OCI-LY3 (cell line): ENCODE measurements at regions not wholly inside any gene's neighbourhood (a gene's known extent, or its start where the extent isn't known, plus 50 kb on each side); places are given as distances from the start of the nearest gene placed in this dataset.

Source experiments
- H2AFZ ChIP-seq: fragments of 200-600, 300-600 bp; shearing (Covaris generic); 2 replicates; pipeline ENCODE4 v1.6.0; 2014; ENCODE audit warnings: antibody characterized with exemption, low read depth, low read length
- H3K27ac ChIP-seq: fragments of 200-600, 300-600 bp; sonication (generic); 2 replicates; pipeline ENCODE4 v1.5.1; 2014; ENCODE audit warnings: mild to moderate bottlenecking, low read length, moderate library complexity, mixed read lengths
- H3K27me3 ChIP-seq: fragments of 200-600, 300-600 bp; sonication (generic); 2 replicates; pipeline ENCODE4 v1.6.1; 2014; ENCODE audit warnings: low read depth, low read length, mixed read lengths
- H3K36me3 ChIP-seq: fragments of 200-600, 300-600 bp; sonication (generic); replicated peaks from 2 replicates; pipeline ENCODE3; 2014; ENCODE audit warnings: low read depth, low read length, mixed read lengths
- H3K4me1 ChIP-seq: fragments of 300-600, 200-600 bp; sonication (generic); 2 replicates; pipeline ENCODE4 v1.6.1; 2014; ENCODE audit warnings: low read length, mixed read lengths
- H3K4me2 ChIP-seq: fragments of 200-600, 300-600 bp; sonication (generic); 2 replicates; pipeline ENCODE4 v1.6.1; 2014; ENCODE audit warnings: low read length, mixed read lengths
- H3K4me3 ChIP-seq: fragments of 300-600, 200-600 bp; sonication (generic); 2 replicates; pipeline ENCODE4 v1.5.1; 2014; ENCODE audit warnings: antibody characterized with exemption, mild to moderate bottlenecking, low read length, moderate library complexity
- H3K79me2 ChIP-seq: fragments of 300-600, 200-600 bp; shearing (Covaris generic); 2 replicates; pipeline ENCODE4 v1.6.1; 2014; ENCODE audit warnings: mild to moderate bottlenecking, low read length, mixed read lengths
- H3K9ac ChIP-seq: fragments of 300-600, 200-600 bp; shearing (Covaris generic); 2 replicates; pipeline ENCODE4 v1.6.0; 2014; ENCODE audit warnings: mild to moderate bottlenecking, low read length, moderate library complexity
- H3K9me3 ChIP-seq: fragments of 200-600, 300-600 bp; shearing (Covaris generic); 2 replicates; pipeline ENCODE4 v1.6.1; 2014; ENCODE audit warnings: low read length, mixed read lengths; ENCODE audit not compliant: insufficient read depth
- H4K20me1 ChIP-seq: fragments of 200-600, 300-600 bp; sonication (generic); 2 replicates; pipeline ENCODE4 v1.6.1; 2016; ENCODE audit warnings: low read length, mixed read lengths; ENCODE audit not compliant: insufficient read depth
- CTCF ChIP-seq: fragments of 200-600, 300-600 bp; sonication (generic); IDR thresholded peaks from 2 replicates; pipeline ENCODE4 v1.5.1; 2014; ENCODE audit warnings: antibody characterized with exemption, low read length, low read depth
- EZH2phosphoT487 ChIP-seq: fragments of 200-600 bp; shearing (Covaris generic); IDR thresholded peaks from 2 replicates; pipeline ENCODE4 v1.6.1; 2018; ENCODE audit warnings: antibody characterized with exemption, mixed run types, low read depth

GRCh38 chr5:167479779-167480178 is 811.7 kb upstream of the WWC1 start:
- no peak overlapping the region for H3K4me3 ChIP-seq
- no peak overlapping the region for H3K4me2 ChIP-seq
- no peaks in the 10 kb centered on the region for H4K20me1 ChIP-seq
- H2AFZ ChIP-seq: no peak overlapping the region
- no peaks in the 10 kb centered on the region for H3K36me3 ChIP-seq
- H3K79me2 ChIP-seq: no peaks in the 10 kb centered on the region
- H3K9ac ChIP-seq: no peak overlapping the region
- H3K4me1 ChIP-seq: no peaks in the 10 kb centered on the region
- H3K27me3 ChIP-seq: no peaks in the 10 kb centered on the region
- no peaks in the 10 kb centered on the region for H3K9me3 ChIP-seq
- TF ChIP-seq CTCF (no peak), EZH2phosphoT487 (no peak)
- H3K27ac ChIP-seq: no peak overlapping the region

GRCh38 chr5:167481345-167481744 is 810.1 kb upstream of the WWC1 start:
- H3K4me3 ChIP-seq: no peak overlapping the region
- no peaks in the 10 kb centered on the region for H3K4me1 ChIP-seq
- no peak overlapping the region for H3K27ac ChIP-seq
- H3K36me3 ChIP-seq: no peaks in the 10 kb centered on the region
- no peak for TF ChIP-seq EZH2phosphoT487
- TF ChIP-seq CTCF: no peak
- H3K79me2 ChIP-seq: no peaks in the 10 kb centered on the region
- H3K9ac ChIP-seq: no peak overlapping the region
- no peaks in the 10 kb centered on the region for H3K9me3 ChIP-seq
- H2AFZ ChIP-seq: no peak overlapping the region
- no peaks in the 10 kb centered on the region for H4K20me1 ChIP-seq
- no peaks in the 10 kb centered on the region for H3K27me3 ChIP-seq
- H3K4me2 ChIP-seq: no peak overlapping the region

- TF ChIP-seq CTCF: no peak
- no peak for TF ChIP-seq EZH2phosphoT487
- no peak overlapping the region for H3K9ac ChIP-seq
- H3K79me2 ChIP-seq: no peaks in the 10 kb centered on the region
- no peaks in the 10 kb centered on the region for H4K20me1 ChIP-seq
- no peak overlapping the region for H3K4me3 ChIP-seq
- no peaks in the 10 kb centered on the region for H3K4me1 ChIP-seq
- no peaks in the 10 kb centered on the region for H3K27me3 ChIP-seq
- H2AFZ ChIP-seq: no peak overlapping the region
- no peak overlapping the region for H3K27ac ChIP-seq
- no peaks in the 10 kb centered on the region for H3K9me3 ChIP-seq
- H3K36me3 ChIP-seq: no peaks in the 10 kb centered on the region
- H3K4me2 ChIP-seq: no peak overlapping the region
Observed at GRCh38 chr5:167482555-167482954, 808.9 kb upstream of the WWC1 start.

GRCh38 chr5:167485061-167485774 is 806.2 kb upstream of the WWC1 start:
- H3K27ac ChIP-seq: no peak overlapping the region
- TF ChIP-seq EZH2phosphoT487 (no peak), CTCF (no peak)
- H3K9me3 ChIP-seq: no peaks in the 10 kb centered on the region
- H3K4me3 ChIP-seq: no peak overlapping the region
- H3K79me2 ChIP-seq: no peaks in the 10 kb centered on the region
- H3K9ac ChIP-seq: no peak overlapping the region
- no peaks in the 10 kb centered on the region for H3K36me3 ChIP-seq
- no peaks in the 10 kb centered on the region for H3K4me1 ChIP-seq
- H4K20me1 ChIP-seq: no peaks in the 10 kb centered on the region
- no peak overlapping the region for H2AFZ ChIP-seq
- no peaks in the 10 kb centered on the region for H3K27me3 ChIP-seq
- H3K4me2 ChIP-seq: no peak overlapping the region
